MM.1S (cell line): ENCODE measurements at regions not wholly inside any gene's neighbourhood (a gene's known extent, or its start where the extent isn't known, plus 50 kb on each side); places are given as distances from the start of the nearest gene placed in this dataset.

Experiments
- DNase-seq: peaks from one replicate; pipeline ENCODE4 v3.0.0-alpha.2; 2015
- H2AFZ ChIP-seq: fragments of 300-600 bp; sonication (generic); 2 replicates; pipeline ENCODE4 v1.6.0; 2016; ENCODE audit warnings: antibody characterized with exemption, low read length
- H3F3A ChIP-seq: fragments of 300-600 bp; sonication (generic); 2 replicates; pipeline ENCODE4 v1.6.1; 2016; ENCODE audit warnings: mild to moderate bottlenecking, antibody characterized with exemption, low read length, moderate library complexity, mixed read lengths; ENCODE audit not compliant: insufficient read depth
- H3K27ac ChIP-seq: fragments of 300-600 bp; sonication (generic); 2 replicates; pipeline ENCODE4 v1.5.1; 2016; ENCODE audit warnings: mild to moderate bottlenecking, low read length
- H3K27me3 ChIP-seq: fragments of 300-600 bp; sonication (generic); replicated peaks from 2 replicates; pipeline ENCODE4 v1.6.0; 2016; ENCODE audit warnings: low read length; ENCODE audit not compliant: insufficient read depth
- H3K36me3 ChIP-seq: fragments of 300-600 bp; sonication (generic); replicated peaks from 2 replicates; pipeline ENCODE4 v1.6.1; 2016; ENCODE audit warnings: mild to moderate bottlenecking, low read length, mixed read lengths; ENCODE audit not compliant: insufficient read depth
- H3K4me1 ChIP-seq: fragments of 300-600 bp; sonication (generic); 2 replicates; pipeline ENCODE4 v1.6.1; 2016; ENCODE audit warnings: low read length, mixed read lengths
- H3K4me2 ChIP-seq: fragments of 300-600 bp; sonication (generic); 2 replicates; pipeline ENCODE4 v1.6.0; 2016; ENCODE audit warnings: low read depth, low read length
- H3K4me3 ChIP-seq: fragments of 300-600 bp; sonication (generic); 2 replicates; pipeline ENCODE4 v1.5.1; 2016; ENCODE audit warnings: low read length, mixed read lengths
- H3K79me2 ChIP-seq: fragments of 300-600 bp; sonication (generic); 2 replicates; pipeline ENCODE4 v1.6.1; 2016; ENCODE audit warnings: mixed run types, low read length, mixed read lengths
- H3K9ac ChIP-seq: fragments of 300-600 bp; sonication (generic); 2 replicates; pipeline ENCODE4 v1.6.1; 2016; ENCODE audit warnings: low read length, mixed read lengths
- H3K9me2 ChIP-seq: fragments of 300-600 bp; sonication (generic); replicated peaks from 2 replicates; pipeline ENCODE4 v1.6.1; 2016; ENCODE audit warnings: mild to moderate bottlenecking, low read length, mixed read lengths; ENCODE audit not compliant: insufficient read depth
- H3K9me3 ChIP-seq: fragments of 300-600 bp; sonication (generic); replicated peaks from 2 replicates; pipeline ENCODE4 v1.6.1; 2016; ENCODE audit warnings: mild to moderate bottlenecking, low read length, mixed read lengths; ENCODE audit not compliant: insufficient read depth
- H4K20me1 ChIP-seq: fragments of 300-600 bp; sonication (generic); 2 replicates; pipeline ENCODE4 v1.6.1; 2016; ENCODE audit warnings: mild to moderate bottlenecking, low read length, moderate library complexity, mixed read lengths; ENCODE audit not compliant: insufficient read depth
- EZH2 ChIP-seq: fragments of 300-600 bp; sonication (generic); optimal IDR thresholded peaks from 2 replicates; pipeline ENCODE3; 2017; ENCODE audit warnings: low read depth, mild to moderate bottlenecking, antibody characterized with exemption, low read length, mixed read lengths
- EZH2phosphoT487 ChIP-seq: fragments of 300-600 bp; sonication (generic); IDR thresholded peaks from 2 replicates; pipeline ENCODE4 v1.6.1; 2018; ENCODE audit warnings: antibody characterized with exemption, low read length
- TF ChIP-seq, protein P1 (sequence below): fragments of 300-600 bp; sonication (generic); IDR thresholded peaks from 2 replicates; pipeline ENCODE4 v1.5.1; 2016; ENCODE audit warnings: antibody characterized with exemption, low read length, mixed read lengths

DNA sequence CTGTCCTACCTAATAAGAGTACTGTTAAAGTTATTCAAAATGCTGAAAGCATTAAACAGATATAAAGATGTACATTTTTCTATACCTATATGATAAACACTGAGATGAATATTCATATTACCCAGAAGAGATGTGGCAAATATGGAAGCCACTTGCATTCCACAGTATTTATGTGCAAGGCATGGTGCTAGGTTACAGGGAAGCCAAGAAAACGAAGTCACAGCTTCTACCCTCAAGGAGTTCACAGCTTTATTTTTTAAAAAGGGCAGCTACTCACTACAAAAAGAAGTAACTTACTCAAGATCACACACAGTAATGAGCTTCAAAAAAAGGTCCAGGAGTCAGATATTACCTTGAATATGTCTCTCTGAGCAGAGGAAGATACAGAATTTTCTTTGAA is 484.6 kb downstream of the ZNF608 start:
- Histone ChIP-seq H3K9me2 (no peaks in the 10 kb centered on the region), H3F3A (no peaks in the 10 kb centered on the region), H3K27ac (no peak overlapping the region), H3K9ac (no peak overlapping the region), H3K27me3 (no peaks in the 10 kb centered on the region), H3K9me3 (no peaks in the 10 kb centered on the region), H3K36me3 (no peaks in the 10 kb centered on the region), H3K4me1 (no peaks in the 10 kb centered on the region), H2AFZ (no peak overlapping the region), H4K20me1 (no peaks in the 10 kb centered on the region), H3K4me2 (no peak overlapping the region), H3K4me3 (no peak overlapping the region), H3K79me2 (no peaks in the 10 kb centered on the region)
- no peak for DNase-seq
- no peak for TF ChIP-seq EZH2
- TF ChIP-seq EZH2phosphoT487 = no peak
- TF ChIP-seq, protein P1, sequence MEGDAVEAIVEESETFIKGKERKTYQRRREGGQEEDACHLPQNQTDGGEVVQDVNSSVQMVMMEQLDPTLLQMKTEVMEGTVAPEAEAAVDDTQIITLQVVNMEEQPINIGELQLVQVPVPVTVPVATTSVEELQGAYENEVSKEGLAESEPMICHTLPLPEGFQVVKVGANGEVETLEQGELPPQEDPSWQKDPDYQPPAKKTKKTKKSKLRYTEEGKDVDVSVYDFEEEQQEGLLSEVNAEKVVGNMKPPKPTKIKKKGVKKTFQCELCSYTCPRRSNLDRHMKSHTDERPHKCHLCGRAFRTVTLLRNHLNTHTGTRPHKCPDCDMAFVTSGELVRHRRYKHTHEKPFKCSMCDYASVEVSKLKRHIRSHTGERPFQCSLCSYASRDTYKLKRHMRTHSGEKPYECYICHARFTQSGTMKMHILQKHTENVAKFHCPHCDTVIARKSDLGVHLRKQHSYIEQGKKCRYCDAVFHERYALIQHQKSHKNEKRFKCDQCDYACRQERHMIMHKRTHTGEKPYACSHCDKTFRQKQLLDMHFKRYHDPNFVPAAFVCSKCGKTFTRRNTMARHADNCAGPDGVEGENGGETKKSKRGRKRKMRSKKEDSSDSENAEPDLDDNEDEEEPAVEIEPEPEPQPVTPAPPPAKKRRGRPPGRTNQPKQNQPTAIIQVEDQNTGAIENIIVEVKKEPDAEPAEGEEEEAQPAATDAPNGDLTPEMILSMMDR = no peak

- H3K27ac ChIP-seq = no peak overlapping the region
- DNase-seq = no peak
Measured at GRCh38 chr5:124260921-124261515, 485.4 kb downstream of the ZNF608 start.

DNA sequence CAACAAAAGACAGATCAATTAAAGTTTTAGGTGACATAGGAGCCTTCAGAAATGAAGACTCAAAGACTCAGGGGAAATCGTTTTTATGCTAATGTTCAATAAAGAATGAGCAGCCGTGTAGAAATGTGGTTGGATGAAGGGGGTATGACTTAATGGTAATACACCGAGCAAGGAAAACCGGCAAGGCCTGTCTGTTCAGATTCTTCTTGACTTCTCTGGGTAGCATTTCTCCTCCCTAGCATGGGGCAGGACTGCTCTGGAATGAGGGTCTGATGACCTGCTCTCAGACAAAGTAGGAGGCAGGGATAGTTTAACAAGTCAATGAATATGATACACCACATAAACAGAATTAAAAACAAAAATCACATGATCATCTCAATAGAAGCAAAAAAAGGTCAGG is 487.4 kb downstream of the ZNF608 start:
- TF ChIP-seq EZH2phosphoT487 (no peak), EZH2 (no peak)
- TF ChIP-seq, protein P1 = no peak
- no peak overlapping the region for H3K9ac ChIP-seq
- no peaks in the 10 kb centered on the region for H3F3A ChIP-seq
- H3K27ac ChIP-seq = no peak overlapping the region
- H3K9me2 ChIP-seq = no peaks in the 10 kb centered on the region
- no peaks in the 10 kb centered on the region for H3K9me3 ChIP-seq
- H4K20me1 ChIP-seq = no peaks in the 10 kb centered on the region
- H3K36me3 ChIP-seq = no peaks in the 10 kb centered on the region
- H2AFZ ChIP-seq = no peak overlapping the region
- no peak overlapping the region for H3K4me2 ChIP-seq
- H3K4me1 ChIP-seq = no peaks in the 10 kb centered on the region
- no peaks in the 10 kb centered on the region for H3K27me3 ChIP-seq
- DNase-seq = no peak
- H3K79me2 ChIP-seq = no peaks in the 10 kb centered on the region
- H3K4me3 ChIP-seq = no peak overlapping the region

More at GRCh38 chr5:124260921-124261515, 485.4 kb downstream of the ZNF608 start:
- Histone ChIP-seq H3K36me3 (no peaks in the 10 kb centered on the region), H3K4me2 (no peak overlapping the region), H3K4me3 (no peak overlapping the region), H3K9me2 (no peaks in the 10 kb centered on the region), H2AFZ (no peak overlapping the region), H3K9ac (no peak overlapping the region), H3K9me3 (no peaks in the 10 kb centered on the region), H3K79me2 (no peaks in the 10 kb centered on the region), H3F3A (no peaks in the 10 kb centered on the region), H3K4me1 (no peaks in the 10 kb centered on the region), H4K20me1 (no peaks in the 10 kb centered on the region), H3K27me3 (no peaks in the 10 kb centered on the region)
- TF ChIP-seq, protein P1 = no peak
- TF ChIP-seq EZH2 = no peak
- TF ChIP-seq EZH2phosphoT487 = no peak
